Prostate gland (tissue), 2 donors: ENCODE measurements at regions not wholly inside any gene's neighbourhood (a gene's known extent, or its start where the extent isn't known, plus 50 kb on each side); places are given as distances from the start of the nearest gene placed in this dataset.

Experiments used
- POLR2A ChIP-seq: fragments of 450-650 bp; IDR thresholded peaks from one replicate; pipeline ENCODE4 v1.6.1; 2016; ENCODE audit warnings: antibody characterized with exemption, mild to moderate bottlenecking
- TF ChIP-seq, protein P1 (sequence below), 4 experiments: fragments of 200-600 bp in 2 of 4; fragments of 450-650 bp in 2 of 4; sonication (generic) in 2 of 4; IDR thresholded peaks; 1 replicate in 3 of 4; 2 replicates in 1 of 4; pipeline ENCODE4 v1.5.1; 2016 to 2019; ENCODE audit warnings: antibody characterized with exemption in 4 of 4, mild to moderate bottlenecking in 2 of 4, moderate library complexity in 2 of 4

DNA sequence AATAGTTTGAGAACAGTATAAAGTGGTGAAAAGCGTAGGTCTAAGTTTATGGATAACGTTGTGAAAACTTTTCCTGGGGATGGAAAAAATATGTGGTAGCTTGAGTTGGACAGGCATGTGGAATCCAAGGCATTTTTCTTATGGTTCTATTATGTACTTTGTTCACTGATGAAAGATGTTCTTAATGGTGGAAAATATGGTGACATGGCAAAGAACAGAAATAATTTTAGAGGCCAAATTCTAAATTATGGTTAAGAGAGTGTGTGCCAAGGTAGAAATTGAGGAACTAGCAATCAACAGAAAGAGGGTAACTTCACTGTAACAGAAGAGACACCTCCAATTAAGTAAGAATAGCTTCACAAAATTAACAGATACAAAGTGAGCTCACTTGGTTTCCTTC is 427.8 kb downstream of the SLC6A15 start:
- no peak for TF ChIP-seq POLR2A
- TF ChIP-seq, protein P1, sequence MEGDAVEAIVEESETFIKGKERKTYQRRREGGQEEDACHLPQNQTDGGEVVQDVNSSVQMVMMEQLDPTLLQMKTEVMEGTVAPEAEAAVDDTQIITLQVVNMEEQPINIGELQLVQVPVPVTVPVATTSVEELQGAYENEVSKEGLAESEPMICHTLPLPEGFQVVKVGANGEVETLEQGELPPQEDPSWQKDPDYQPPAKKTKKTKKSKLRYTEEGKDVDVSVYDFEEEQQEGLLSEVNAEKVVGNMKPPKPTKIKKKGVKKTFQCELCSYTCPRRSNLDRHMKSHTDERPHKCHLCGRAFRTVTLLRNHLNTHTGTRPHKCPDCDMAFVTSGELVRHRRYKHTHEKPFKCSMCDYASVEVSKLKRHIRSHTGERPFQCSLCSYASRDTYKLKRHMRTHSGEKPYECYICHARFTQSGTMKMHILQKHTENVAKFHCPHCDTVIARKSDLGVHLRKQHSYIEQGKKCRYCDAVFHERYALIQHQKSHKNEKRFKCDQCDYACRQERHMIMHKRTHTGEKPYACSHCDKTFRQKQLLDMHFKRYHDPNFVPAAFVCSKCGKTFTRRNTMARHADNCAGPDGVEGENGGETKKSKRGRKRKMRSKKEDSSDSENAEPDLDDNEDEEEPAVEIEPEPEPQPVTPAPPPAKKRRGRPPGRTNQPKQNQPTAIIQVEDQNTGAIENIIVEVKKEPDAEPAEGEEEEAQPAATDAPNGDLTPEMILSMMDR (IDR thresholded peaks at IDR 0.05): no peak
